G401.6 (cell line): ENCODE measurements at regions not wholly inside any gene's neighbourhood (a gene's known extent, or its start where the extent isn't known, plus 50 kb on each side); places are given as distances from the start of the nearest gene placed in this dataset.

Source experiments
- FAIRE-seq: peaks from 2 replicates; lab custom pipeline; 2012; peaks lifted over from hg19 to GRCh38; lab: Jason Lieb, UNC

DNA sequence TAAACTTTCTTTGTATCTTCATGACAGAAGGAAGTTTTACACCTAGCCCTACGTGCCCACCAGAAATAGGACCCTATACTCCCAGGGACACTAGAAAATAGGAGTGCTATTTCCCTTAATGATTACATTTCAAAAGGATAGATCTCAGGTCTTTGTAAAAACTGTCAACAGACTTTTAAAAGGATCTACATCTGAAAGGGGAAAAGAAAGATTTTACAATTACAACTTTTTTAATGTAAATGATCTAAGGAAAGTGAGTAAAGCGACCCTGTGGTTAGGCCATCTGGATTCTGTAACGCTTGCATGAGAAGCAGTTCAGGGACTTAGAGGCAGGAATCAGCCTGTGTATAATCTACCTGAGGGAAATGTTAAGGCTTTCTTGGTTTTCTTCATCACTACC lies 431.8 kb upstream of the MC4R start:
- FAIRE-seq: no peak

DNA sequence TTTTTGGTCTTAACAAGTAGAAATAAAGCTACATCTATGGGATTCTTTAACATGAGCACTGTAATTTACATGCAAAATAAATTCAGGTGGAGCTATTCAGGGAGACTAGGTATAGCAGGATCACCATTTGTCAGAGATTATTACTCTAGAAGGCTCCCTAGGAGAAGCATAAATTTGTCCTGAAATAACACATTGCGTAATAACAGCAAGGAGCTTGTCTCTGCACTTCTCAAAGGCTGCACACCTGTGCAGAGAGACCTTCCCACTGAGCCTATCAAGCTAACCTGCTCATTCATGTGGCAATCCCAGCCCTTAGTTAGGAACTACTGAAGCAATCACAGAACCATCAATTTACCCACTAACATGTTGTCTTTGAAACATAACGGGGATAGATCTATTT lies 437.4 kb upstream of the MC4R start:
- FAIRE-seq: no peak

GRCh38 chr18:60812921-60813320 lies 440.3 kb upstream of the MC4R start:
- FAIRE-seq: no peak

DNA sequence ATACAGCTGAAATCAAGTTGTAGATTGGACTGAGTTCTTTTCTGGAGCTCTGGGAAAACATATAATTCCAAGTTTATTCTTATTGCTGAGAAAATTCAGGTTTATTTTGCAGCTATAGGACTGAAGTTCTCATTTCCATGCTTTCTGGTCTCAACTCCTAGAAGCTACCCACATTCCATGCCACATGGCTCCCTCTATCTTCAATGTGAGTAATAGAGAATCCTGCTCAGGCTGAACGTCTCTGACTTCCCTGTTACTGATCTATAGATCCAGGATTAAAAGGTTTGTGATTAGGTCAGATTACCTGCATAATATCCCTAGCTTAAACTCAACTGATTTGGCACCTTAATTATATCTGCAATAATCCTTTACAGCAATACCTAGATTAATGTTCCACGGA lies 453.8 kb upstream of the MC4R start:
- FAIRE-seq: no peak

DNA sequence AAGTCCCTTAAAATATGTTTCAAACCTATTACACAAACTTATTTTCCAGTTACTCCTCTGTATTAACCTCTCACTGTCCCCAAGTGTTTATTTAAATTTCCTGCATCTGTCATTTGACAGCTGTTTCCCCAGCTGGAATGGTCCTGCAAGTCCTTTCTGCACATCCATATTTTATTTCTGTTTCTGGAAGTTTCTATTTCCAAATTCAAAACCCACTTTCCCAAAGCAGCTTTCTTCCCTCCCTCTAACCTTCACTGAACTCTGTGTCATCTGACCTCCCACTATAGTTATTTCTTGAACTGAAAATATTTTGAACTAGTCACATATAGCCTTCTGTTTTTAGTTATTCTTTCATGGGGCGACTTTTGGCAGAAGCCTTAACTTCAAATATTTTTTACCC lies 459.4 kb upstream of the MC4R start:
- no peak for FAIRE-seq

DNA sequence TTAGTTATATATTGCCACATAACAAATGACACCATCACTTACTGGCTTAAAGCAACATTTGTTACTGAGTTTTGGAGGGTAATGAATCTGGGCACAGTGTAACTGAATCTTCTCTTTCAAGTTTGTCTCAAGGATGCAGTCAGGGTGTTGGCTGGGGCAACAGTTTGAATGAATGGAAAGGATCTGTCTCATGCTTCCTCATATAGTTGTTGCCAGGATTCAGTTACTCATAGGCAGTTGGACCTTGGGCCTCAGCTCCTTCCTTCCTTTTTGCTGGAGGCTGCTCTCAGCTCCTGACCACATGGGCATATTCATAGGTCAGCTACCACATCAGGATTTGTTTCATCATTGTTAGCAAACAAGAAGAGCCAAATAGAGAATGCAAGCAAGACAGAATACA lies 466.1 kb upstream of the MC4R start:
- FAIRE-seq: no peak

DNA sequence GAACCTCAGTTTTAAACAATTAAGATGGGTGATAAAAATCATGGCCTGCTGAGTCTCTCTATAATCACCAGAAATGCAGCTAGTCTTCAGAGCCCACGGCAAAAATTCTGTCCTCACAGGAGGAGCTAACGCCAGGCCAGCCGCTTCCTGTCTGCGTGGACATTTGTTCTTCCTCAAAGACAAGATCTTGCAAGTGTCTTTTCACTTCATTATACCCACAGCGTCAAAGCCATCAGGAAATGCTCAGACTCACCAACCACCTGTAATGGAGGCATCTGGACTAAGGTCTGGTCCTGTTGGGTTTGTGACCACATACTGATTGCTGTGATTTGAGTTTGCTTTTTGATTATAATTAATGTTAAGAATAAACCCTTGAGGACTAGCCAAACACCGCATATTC lies 473.8 kb upstream of the MC4R start:
- no peak for FAIRE-seq

GRCh38 chr18:60847517-60847916 lies 474.9 kb upstream of the MC4R start:
- no peak for FAIRE-seq

DNA sequence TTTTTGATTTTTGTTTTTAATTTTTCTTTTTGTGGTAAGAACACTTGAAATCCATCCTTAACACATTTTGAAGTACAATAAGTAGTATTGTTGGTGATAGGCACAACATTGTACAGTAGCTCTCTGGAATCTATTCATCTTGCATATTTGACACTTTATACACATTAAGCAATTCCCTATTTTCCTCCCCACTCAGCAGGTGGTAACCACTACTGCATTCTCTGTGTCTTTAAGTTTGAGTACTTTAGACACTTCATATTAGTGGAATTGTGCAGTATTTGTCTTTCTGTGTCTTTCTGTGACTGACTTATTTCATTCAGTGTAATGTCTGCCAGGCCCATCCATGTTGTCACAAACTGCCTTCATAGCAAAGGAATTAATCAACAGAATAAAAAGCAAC lies 471.7 kb upstream of the CDH20 start:
- FAIRE-seq: no peak

- FAIRE-seq: no peak
Observed at GRCh38 chr18:60862988-60863387, 470.2 kb upstream of the CDH20 start.

DNA sequence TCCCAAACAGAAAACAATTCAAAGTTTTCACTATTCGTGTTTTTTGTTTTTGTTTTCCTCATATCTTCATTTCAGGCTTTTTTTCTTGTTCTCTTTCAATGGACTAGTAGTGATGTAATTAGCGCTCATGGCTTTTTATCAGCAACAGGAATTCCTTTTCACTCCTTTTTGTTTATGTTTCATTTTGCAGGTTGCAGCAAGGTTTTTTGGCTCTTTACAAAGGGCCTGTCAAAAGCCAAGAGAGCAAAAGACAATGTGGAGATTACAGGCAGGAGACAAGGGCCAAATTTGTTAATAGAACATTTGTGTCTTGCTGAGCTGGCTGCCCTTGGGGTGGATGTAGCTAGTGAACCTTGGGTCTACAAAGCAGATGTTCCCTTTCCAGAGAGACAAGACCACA lies 467.4 kb upstream of the CDH20 start:
- no peak for FAIRE-seq

- no peak for FAIRE-seq
Observed at GRCh38 chr18:60870261-60871153, 462.7 kb upstream of the CDH20 start.

DNA sequence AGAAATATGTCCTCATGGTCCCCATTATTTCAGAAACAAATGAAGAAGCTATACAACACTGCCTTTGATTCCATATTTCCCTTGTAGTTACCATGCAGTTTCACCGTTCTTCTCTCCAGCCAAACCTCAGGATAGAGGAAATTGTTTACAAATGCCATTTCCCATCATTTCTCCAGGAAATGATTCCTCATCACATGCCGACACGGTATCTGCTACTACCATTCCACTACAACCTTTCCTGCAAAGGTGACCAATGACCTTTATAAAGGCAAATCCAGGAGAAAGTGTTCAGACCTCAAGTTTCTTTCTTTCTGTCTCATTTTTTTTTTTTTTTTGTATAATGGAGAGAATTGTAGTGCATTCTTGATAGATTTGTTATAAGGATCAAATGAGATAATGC lies 460.8 kb upstream of the CDH20 start:
- no peak for FAIRE-seq

- FAIRE-seq: no peak
Observed at GRCh38 chr18:60873708-60874107, 459.5 kb upstream of the CDH20 start.

DNA sequence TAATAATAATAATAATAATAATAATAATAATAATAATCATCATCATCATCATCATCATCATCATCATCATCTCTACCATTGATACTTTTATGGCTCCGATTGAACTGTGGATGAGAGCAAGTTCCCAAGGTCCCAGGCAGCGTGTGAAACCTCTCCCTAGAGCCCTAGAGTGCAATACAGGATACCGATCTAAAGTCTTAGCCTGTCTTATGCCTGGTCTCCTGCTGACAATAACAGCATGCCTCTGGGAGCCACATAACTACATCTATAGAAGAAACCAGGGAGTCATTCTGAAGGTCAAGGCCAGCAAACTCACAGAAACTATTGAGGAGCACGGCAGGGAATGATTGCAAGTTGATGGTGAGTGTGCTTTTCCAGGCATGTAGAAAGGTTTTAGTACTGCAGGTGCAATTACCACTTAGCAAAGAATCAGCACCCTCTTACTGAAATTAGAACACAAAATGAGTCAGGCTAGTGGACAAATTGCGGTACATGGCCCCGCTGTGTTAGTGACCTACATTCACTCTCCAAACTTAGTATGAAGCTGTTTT lies 457.2 kb upstream of the CDH20 start:
- FAIRE-seq: no peak

DNA sequence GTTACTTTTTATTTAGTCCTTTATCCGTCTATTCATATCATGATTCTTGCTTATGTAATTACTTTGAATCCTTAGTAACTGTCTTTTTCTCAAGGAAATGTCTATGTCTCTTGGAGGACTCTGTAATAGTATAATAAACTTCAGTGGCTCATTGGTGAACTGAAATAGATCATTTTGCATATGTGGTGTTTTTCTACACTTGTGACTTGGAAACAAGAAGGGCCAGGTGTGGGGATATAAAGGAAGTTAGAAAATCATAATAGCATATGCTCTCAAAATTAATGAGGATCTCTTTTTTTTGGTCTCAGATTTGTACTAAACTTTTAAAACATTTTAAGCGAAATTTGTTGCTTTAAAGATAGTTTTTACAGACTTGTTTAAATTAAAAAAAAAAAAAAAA lies 453.0 kb upstream of the CDH20 start:
- FAIRE-seq: no peak

DNA sequence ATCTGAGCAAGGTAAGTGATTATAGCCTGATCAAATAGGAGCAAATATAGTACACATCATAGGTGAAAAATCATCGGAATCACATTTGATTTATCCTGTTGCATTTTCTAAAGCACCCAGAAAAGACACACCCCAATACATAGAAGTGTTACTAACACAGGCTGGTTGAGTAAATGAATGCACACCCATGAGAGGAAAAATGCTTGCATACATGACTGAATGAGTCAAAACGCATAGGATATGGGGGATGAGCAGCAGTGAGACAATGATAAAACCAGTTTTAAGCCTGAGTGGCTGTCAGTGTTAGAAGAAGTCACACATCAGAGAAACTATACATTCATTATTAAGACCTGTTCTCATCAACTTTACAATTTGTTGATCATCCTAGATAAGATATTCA lies 449.6 kb upstream of the CDH20 start:
- FAIRE-seq: no peak

GRCh38 chr18:60888071-60888624 lies 445.1 kb upstream of the CDH20 start:
- no peak for FAIRE-seq

DNA sequence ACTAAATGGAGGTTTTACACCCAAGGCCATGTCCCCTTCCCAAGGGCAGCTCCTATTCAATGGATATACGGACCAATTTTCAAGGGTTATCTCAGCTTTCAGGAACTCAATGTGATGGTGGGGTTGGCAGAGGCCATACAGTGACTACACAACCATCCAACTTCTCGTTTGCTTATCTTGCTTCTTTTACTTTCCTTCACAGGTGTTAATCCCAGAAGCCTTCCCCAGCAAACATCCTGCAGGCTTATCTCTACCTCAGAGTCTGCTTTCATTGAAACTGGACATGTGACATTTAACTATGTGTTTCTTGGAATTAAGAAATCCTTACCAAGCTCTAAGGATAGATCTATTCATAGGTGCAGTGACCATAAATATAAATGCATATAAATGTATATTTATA lies 443.8 kb upstream of the CDH20 start:
- FAIRE-seq: no peak

DNA sequence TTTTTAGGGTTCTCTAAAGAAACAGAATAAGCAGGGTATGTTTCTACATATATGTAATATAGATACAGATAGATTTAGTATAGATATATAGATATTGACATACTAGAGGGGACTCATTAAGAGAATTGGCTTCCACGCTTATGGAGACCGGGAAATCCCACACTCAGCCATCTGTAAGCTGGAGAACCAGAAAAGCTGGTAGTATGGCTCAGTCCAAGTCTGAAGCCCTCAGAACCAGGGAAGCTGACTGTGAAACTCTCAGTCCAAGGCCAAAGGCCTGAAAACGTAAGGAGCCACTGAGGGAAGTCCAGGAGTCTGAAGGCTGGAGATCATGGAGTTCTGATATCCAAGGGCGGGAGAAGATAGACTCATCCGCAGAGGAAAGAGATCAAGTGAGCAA lies 441.3 kb upstream of the CDH20 start:
- FAIRE-seq: no peak

DNA sequence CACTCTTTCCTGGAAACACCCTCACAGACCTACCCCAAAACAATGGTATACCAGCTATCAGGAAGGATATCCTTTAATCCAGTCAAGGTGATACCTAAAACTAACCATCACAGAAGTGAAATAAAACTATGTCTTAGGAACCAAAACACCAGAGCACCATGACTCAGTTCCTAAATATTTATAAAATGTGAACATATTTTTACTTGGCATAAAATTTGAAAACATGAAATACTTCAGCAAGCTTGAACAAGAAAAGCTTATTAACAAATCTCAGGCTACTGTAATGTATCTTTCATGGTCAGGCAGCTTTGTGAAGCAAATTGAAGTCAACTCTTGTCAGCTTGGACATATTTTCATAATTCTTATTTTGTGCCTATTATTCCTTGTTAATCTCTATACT lies 440.8 kb upstream of the CDH20 start:
- FAIRE-seq: no peak

DNA sequence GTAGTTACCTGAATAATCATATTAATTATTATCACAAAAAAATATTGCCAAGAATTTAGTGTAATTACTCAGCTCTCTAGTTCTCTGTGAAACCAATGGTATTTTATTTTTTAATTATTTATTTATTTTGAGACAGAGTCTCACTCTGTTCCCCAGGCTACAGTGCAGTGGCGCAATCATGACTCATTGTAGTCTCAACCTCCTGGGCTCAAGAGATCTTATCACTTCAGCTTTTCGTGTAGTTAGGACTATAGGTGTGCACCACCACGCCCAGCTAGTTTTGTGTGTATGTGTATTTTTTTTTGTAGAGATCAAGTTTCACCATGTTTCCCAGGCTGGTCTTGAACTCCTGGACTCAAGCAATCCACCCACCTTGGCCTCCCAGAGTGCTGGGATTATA lies 440.4 kb upstream of the CDH20 start:
- no peak for FAIRE-seq

DNA sequence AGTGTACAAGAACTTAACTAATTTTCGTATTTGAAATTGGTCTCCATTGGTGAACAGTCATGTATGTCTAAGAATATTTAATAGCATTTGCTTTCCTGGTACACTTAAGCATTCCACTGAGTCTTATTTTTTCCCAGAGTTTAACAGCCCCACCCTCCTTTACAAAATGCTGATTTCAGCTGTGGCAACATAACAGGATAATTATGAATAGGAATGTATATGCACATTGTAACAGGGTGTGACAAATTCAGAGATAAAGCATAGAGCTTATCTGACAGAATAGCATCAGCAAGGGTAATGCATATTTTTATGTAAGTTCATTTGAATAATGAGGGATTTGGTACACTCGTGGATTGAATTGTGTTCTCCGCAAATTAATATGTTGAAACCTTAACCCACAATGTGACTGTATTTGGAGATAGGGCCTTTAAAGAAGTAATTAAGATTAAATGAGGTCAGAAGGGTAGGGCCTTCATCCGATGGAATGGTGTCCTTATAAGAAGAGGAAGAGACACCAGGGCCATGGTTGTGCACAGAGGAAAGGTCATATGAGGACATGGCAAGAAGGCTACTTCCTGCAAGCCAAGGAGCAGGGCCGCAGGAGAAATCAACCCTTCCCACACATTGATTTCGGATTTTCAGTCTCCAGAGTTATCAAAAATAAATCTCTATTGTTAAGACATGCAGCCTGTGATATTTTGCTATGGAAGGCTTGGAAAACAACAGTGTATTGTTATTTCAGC lies 439.7 kb upstream of the CDH20 start:
- FAIRE-seq: no peak
